GM18507 (cell line): ENCODE measurements at regions not wholly inside any gene's neighbourhood (a gene's known extent, or its start where the extent isn't known, plus 50 kb on each side); places are given as distances from the start of the nearest gene placed in this dataset.

Experiments
- DNase-seq: peaks from one replicate; pipeline ENCODE4 v3.0.0; 2011; ENCODE audit warnings: low read depth; ENCODE audit not compliant: insufficient read length; ENCODE audit errors: extremely low spot score
- FAIRE-seq: peaks from 2 replicates; lab custom pipeline; 2011; peaks lifted over from hg19 to GRCh38; lab: Jason Lieb, UNC

DNA sequence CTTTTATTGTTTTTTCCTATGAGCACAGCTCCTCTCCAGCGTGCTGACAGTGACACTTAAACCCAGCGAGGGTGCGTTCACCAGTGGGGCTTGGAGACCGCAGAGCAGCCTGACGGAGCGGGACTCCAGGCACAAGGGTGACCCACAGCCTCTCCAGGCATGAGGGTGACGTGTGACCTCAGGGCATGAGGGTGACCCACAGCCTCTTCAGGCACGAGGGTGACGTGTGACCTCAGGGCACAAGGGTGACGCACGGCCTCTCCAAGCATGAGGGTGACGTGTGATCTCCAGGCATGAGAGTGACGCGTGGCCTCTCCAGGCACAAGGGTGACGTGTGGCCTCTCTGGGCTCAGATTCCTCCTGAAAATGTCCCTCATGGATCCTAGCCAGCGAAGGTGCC lies 164.3 kb upstream of the TCERG1L start:
- DNase-seq (no peak), FAIRE-seq (no peak)

DNA sequence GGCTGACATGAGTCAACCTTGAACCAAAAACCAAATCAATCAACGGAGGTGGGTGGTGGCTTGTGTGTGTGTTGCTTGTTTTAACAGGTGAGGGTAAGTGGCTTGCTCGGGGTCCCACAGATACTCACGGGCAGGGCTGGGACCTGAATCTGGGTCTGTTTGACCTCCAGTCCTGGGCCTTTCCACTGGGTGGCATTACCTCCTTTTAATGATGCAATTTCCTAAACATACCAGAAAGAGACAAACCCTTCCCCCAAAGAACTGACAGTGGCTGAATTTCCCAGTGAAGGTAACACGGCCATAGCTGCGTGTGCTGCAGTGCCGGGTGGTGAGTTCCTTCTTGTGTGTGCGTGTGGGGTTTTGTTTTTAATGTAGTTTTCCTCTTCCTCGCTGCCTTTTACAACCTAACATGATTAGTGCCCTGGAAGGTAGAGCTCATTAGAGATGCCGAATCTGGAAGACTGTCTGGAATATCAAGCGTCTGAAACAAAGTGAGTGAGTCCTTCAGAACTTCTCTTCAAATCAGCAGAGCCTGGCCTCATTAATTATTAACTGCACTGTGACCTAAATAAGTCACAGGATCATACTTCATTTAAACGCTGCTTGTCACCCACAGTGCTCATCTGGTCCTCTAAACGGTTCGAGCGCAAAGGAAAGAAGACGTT lies 166.1 kb upstream of the TCERG1L start:
- FAIRE-seq (no peak), DNase-seq (no peak)

GRCh38 chr10:131478377-131478989 lies 167.0 kb upstream of the TCERG1L start:
- DNase-seq (no peak), FAIRE-seq (no peak)

DNA sequence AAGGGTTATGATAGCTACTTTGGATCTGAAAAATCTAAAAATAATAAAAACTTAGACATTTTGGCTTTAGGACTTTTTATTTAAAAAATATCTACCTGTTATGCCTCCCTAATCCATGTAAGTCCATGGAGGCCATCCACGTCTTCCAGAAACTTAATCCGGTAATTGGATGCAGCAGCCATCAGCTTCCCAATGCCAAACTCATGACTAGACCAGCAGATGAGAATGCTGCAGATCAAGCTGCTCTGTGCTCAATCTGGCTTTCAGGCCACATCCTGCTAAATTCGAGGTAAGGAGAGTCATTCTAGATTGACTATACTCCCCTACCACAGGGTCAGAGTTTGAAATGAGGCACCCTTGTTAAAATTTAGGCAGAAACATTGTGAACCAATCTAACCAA lies 168.5 kb upstream of the TCERG1L start:
- FAIRE-seq, result no peak
- no peak for DNase-seq

- DNase-seq, result no peak
- no peak for FAIRE-seq
Observed at GRCh38 chr10:131480861-131481260, 169.3 kb upstream of the TCERG1L start.

- DNase-seq (no peak), FAIRE-seq (no peak)
Observed at GRCh38 chr10:131485732-131486131, 174.2 kb upstream of the TCERG1L start.

- DNase-seq (no peak), FAIRE-seq (no peak)
Observed at GRCh38 chr10:131487822-131488221, 176.3 kb upstream of the TCERG1L start.

- DNase-seq (no peak), FAIRE-seq (no peak)
Observed at GRCh38 chr10:131490991-131491594, 179.6 kb upstream of the TCERG1L start.

GRCh38 chr10:131492211-131492857 lies 180.8 kb upstream of the TCERG1L start:
- DNase-seq, result no peak
- no peak for FAIRE-seq

- DNase-seq, result no peak
- FAIRE-seq, result no peak
Observed at GRCh38 chr10:131493432-131493831, 181.9 kb upstream of the TCERG1L start.

DNA sequence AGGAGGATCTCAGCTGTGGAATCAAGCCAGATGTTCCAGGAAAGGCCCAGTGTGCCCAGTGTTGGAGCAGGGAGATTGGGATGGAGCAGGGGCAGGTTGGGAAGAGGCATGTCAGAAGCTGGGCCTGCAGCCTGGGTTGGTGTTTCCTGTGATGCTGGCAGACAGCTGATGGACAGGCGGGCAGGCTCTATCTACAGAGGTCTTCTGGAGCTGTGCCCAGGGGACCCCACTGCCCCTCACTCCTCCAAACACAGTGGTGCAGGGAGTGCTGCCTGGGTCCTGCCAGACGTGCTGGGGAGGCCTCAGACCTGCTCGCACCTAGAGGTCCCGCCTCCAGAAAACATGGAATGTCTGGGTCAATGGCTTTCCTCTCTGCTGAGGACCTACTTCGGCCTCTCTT lies 182.9 kb upstream of the TCERG1L start:
- DNase-seq, result no peak
- FAIRE-seq, result no peak

GRCh38 chr10:131495224-131495623 lies 183.7 kb upstream of the TCERG1L start:
- DNase-seq (no peak), FAIRE-seq (no peak)

DNA sequence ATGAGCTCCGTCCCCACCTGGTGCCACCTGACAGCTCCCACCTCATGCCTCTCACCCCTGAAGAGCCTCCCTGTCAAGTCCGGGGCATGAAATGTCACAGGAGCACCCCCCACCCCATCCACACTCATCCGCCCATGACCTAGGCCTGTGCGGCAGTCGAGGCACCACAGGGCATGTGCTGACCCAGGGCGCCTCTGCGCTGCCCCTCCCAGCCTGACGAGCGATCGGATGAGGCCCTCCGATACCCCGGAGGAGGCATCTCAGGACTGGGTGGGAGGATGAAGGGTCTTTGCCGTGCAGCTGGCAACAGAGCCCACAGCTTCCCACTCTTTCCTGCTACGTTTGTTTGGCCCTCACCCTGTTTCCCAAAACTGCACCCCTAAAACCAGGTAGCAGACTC lies 184.4 kb upstream of the TCERG1L start:
- FAIRE-seq (no peak), DNase-seq (no peak)

GRCh38 chr10:131496351-131497052 lies 185.0 kb upstream of the TCERG1L start:
- FAIRE-seq (no peak), DNase-seq (no peak)

DNA sequence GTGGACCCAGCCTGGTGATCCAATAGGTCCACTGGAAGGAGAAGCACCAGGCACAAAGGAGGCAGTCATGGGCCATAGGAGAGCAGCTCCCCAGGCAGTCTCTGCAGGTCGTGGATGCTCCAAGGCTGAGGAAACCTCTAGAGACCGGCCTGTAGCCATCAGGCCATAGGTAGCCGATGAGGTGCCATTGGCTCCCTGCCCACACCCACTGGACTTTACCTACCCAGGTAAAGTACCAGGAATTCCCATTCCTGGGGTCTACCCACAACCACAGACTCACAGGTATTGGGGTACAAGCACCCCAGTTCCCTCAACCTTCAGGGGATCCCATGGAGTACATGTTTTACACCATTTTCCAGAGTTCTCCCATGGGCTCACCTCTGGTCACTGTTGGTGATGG lies 188.0 kb upstream of the TCERG1L start:
- FAIRE-seq (no peak), DNase-seq (no peak)

DNA sequence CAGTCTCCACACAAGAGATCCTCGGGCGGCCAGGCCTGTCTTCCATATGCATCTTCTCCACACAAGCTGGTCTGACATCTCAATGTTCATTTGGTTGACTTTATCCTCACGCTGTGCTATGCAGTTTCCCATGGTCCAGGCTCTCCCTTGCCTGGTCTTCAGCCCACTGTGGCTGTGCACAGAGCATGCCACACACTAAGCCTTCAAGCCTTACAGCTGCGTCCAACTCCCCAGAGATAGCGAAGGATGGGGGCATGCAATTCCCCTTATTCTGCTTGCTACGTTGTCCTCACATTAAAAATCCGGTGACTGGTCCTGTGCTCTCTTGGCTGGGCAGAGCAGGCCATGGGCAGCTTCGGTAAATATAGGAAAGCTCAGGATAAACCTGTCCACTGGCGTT lies 188.7 kb upstream of the TCERG1L start:
- no peak for DNase-seq
- no peak for FAIRE-seq

DNA sequence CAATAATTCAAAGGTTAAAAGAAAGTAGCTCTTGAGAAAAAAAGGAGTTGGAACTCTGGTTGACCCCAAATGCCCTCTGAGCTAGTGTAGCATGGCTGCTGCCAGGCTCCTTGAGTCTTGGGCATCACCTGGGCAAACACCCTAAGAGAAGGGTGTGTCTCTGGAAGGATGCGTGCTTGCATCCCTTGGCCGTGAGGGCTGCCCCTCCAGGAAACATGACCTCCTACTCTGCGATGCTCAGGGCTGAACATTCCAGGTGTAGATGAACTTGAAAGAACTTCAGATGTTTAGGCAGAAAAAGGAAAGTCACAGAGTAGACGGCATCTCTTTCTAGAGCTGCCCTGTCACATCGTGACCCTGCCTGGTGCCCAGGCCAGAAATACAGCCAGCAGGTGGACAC lies 189.4 kb upstream of the TCERG1L start:
- FAIRE-seq (no peak), DNase-seq (no peak)

DNA sequence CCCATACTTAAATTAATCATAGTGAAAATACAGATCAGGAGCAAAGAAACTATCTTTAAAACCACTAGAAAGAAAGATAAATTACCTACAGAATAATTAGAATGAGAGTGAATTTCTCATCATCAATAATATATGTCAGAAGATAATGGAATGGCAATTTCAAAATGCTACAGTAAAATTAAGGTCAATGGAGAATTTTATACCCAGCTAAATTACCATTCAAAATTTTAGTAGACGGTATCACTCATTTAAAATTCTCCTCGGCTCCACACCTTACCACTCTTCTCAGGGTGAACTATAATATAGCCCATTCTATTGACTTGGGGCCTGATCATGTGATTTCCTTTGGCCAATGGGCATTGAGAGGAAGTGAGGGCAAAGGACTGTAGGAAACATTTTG lies 192.5 kb upstream of the TCERG1L start:
- FAIRE-seq, result no peak
- DNase-seq, result no peak

- no peak for DNase-seq
- FAIRE-seq, result no peak
Observed at GRCh38 chr10:131511391-131511790, 199.9 kb upstream of the TCERG1L start.

GRCh38 chr10:131512852-131513251 lies 201.3 kb upstream of the TCERG1L start:
- FAIRE-seq (no peak), DNase-seq (no peak)
